GM23248 (cell line): ENCODE measurements at regions not wholly inside any gene's neighbourhood (a gene's known extent, or its start where the extent isn't known, plus 50 kb on each side); places are given as distances from the start of the nearest gene placed in this dataset.
A peak's percentile ranks its signal among the peaks of the same experiment; 100 is the strongest.

Source experiments
- DNase-seq: peaks from one replicate; pipeline ENCODE4 v3.0.0-alpha.2; 2015
- H2AFZ ChIP-seq: fragments of 200-600 bp; sonication (generic); 2 replicates; pipeline ENCODE4 v1.6.1; 2016; ENCODE audit warnings: antibody characterized with exemption
- H3F3A ChIP-seq: fragments of 200-600 bp; sonication (generic); 2 replicates; pipeline ENCODE4 v1.6.1; 2016; ENCODE audit warnings: mild to moderate bottlenecking, antibody characterized with exemption, mixed run types; ENCODE audit not compliant: insufficient read depth
- H3K27ac ChIP-seq: fragments of 200-600 bp; sonication (generic); 2 replicates; pipeline ENCODE4 v1.5.1; 2016; ENCODE audit warnings: mild to moderate bottlenecking
- H3K27me3 ChIP-seq: fragments of 200-600 bp; sonication (generic); replicated peaks from 2 replicates; pipeline ENCODE4 v1.6.1; 2016; ENCODE audit warnings: mild to moderate bottlenecking; ENCODE audit not compliant: insufficient read depth
- H3K36me3 ChIP-seq: fragments of 200-600 bp; sonication (generic); 2 replicates; pipeline ENCODE4 v1.6.1; 2016; ENCODE audit warnings: low read depth, mild to moderate bottlenecking
- H3K4me1 ChIP-seq: fragments of 200-600 bp; sonication (generic); 2 replicates; pipeline ENCODE4 v1.6.1; 2016; ENCODE audit warnings: mild to moderate bottlenecking; ENCODE audit not compliant: insufficient read depth
- H3K4me2 ChIP-seq: fragments of 200-600 bp; sonication (generic); one replicate; pipeline ENCODE4 v1.6.1; 2016; ENCODE audit warnings: mild to moderate bottlenecking; ENCODE audit not compliant: unreplicated experiment
- H3K4me3 ChIP-seq: fragments of 200-600 bp; sonication (generic); 2 replicates; pipeline ENCODE4 v1.5.1; 2016; ENCODE audit warnings: mild to moderate bottlenecking
- H3K79me2 ChIP-seq: fragments of 200-600 bp; sonication (generic); 2 replicates; pipeline ENCODE4 v1.6.1; 2016; ENCODE audit warnings: mild to moderate bottlenecking; ENCODE audit not compliant: insufficient read depth
- H3K9ac ChIP-seq: fragments of 200-600 bp; sonication (generic); 2 replicates; pipeline ENCODE4 v1.6.1; 2016; ENCODE audit warnings: mild to moderate bottlenecking
- H3K9me2 ChIP-seq: fragments of 200-600 bp; sonication (generic); 2 replicates; pipeline ENCODE4 v1.6.1; 2016; ENCODE audit warnings: mixed run types, mild to moderate bottlenecking, moderate library complexity; ENCODE audit not compliant: insufficient read depth
- H3K9me3 ChIP-seq: fragments of 200-600 bp; sonication (generic); one replicate; pipeline ENCODE4 v1.6.1; 2017; ENCODE audit warnings: low read depth
- H4K20me1 ChIP-seq: fragments of 200-600 bp; sonication (generic); 2 replicates; pipeline ENCODE4 v1.6.0; 2016; ENCODE audit not compliant: insufficient read depth
- EZH2 ChIP-seq: fragments of 200-600 bp; sonication (generic); IDR thresholded peaks from 2 replicates; pipeline ENCODE4 v1.6.1; 2018; ENCODE audit warnings: antibody characterized with exemption, mild to moderate bottlenecking; ENCODE audit not compliant: insufficient read depth, poor library complexity, severe bottlenecking
- EZH2phosphoT487 ChIP-seq: fragments of 200-600 bp; sonication (generic); IDR thresholded peaks from 2 replicates; pipeline ENCODE4 v1.6.1; 2018; ENCODE audit warnings: antibody characterized with exemption, moderate library complexity, mild to moderate bottlenecking, low read depth; ENCODE audit not compliant: insufficient read depth
- WGBS, 2 experiments: methylation state at CpG; one replicate each; pipeline ENCODE4 v1.1.6; 2015 to 2017; ENCODE audit warnings: low lambda C conversion rate in 2 of 2, low coverage in 1 of 2; ENCODE audit errors: missing lambda C conversion rate in 2 of 2; 5-methylcytosine and 5-hydroxymethylcytosine counted together
- in situ Hi-C: fragments of 300-500 bp; cut with MboI; formaldehyde crosslinking; loops from 2 replicates; pipeline ENCODE4 v1.15.0; 2020

GRCh38 chr4:80145739-80146138 lies 51.6 kb upstream of the PRDM8 start:
- H3K79me2 ChIP-seq: no peaks in the 10 kb centered on the region
- no peak overlapping the region for H3K4me2 ChIP-seq
- H3K9me3 ChIP-seq: no peaks in the 10 kb centered on the region
- no peaks in the 10 kb centered on the region; the same call in 1 of the 2 replicates for H3F3A ChIP-seq
- 85 to 100% methylated on average over 1 of the region's 1 CpG for WGBS, 2 experiments
- no peaks in the 10 kb centered on the region for H4K20me1 ChIP-seq
- no peak overlapping the region for H3K9ac ChIP-seq
- no peaks in the 10 kb centered on the region for H3K27me3 ChIP-seq
- no peak overlapping the region for H3K27ac ChIP-seq
- H2AFZ ChIP-seq: no peak overlapping the region
- H3K4me3 ChIP-seq: no peak overlapping the region
- in situ Hi-C loops: no loop called here
- no peak for TF ChIP-seq EZH2phosphoT487
- no peak for TF ChIP-seq EZH2
- no peak for DNase-seq
- H3K36me3 ChIP-seq: no peaks in the 10 kb centered on the region
- H3K4me1 ChIP-seq: peaks cover 8% of the 10 kb centered on the region; the same call in 1 of the 2 replicates
- H3K9me2 ChIP-seq: no peaks in the 10 kb centered on the region

- H3K27ac ChIP-seq: no peak overlapping the region
These were observed 52.4 kb upstream of the PRDM8 start for GRCh38 chr4:80144676-80145470.

GRCh38 chr4:80143307-80143679 lies 54.0 kb upstream of the PRDM8 start:
- no peaks in the 10 kb centered on the region for H4K20me1 ChIP-seq
- TF ChIP-seq EZH2phosphoT487: no peak
- no peak for TF ChIP-seq EZH2

More at GRCh38 chr4:80144676-80145470, 52.4 kb upstream of the PRDM8 start:
- H4K20me1 ChIP-seq: no peaks in the 10 kb centered on the region
- no peaks in the 10 kb centered on the region for H3K27me3 ChIP-seq
- H3K4me2 ChIP-seq: no peak overlapping the region
- H3K79me2 ChIP-seq: no peaks in the 10 kb centered on the region
- no peaks in the 10 kb centered on the region for H3K36me3 ChIP-seq
- DNase-seq: no peak
- in situ Hi-C loops: no loop called here
- no peaks in the 10 kb centered on the region; the same call in 1 of the 2 replicates for H3F3A ChIP-seq
- no peak overlapping the region for H3K9ac ChIP-seq
- no peak overlapping the region for H2AFZ ChIP-seq
- H3K9me2 ChIP-seq: no peaks in the 10 kb centered on the region
- TF ChIP-seq EZH2phosphoT487 (no peak), EZH2 (no peak)
- no peak overlapping the region for H3K4me3 ChIP-seq
- peaks cover 8% of the 10 kb centered on the region; the same call in 1 of the 2 replicates for H3K4me1 ChIP-seq
- H3K9me3 ChIP-seq: no peaks in the 10 kb centered on the region

GRCh38 chr4:80142394-80143306 lies 54.7 kb upstream of the PRDM8 start:
- 76% methylated on average over 4 of the region's 4 CpGs for WGBS, 2 experiments
- Histone ChIP-seq H3K27ac (no peak overlapping the region), H2AFZ (0 out of 2 replicates have a peak overlapping the region, but pooled peaks have one; percentile 30), H3K79me2 (no peaks in the 10 kb centered on the region), H3K36me3 (no peaks in the 10 kb centered on the region), H3K4me2 (no peak overlapping the region), H3K9me2 (no peaks in the 10 kb centered on the region), H3K9me3 (no peaks in the 10 kb centered on the region), H3K27me3 (no peaks in the 10 kb centered on the region), H3K4me3 (no peak overlapping the region), H3K4me1 (peaks cover 18% of the 10 kb centered on the region), H4K20me1 (no peaks in the 10 kb centered on the region), H3K9ac (no peak overlapping the region), H3F3A (peaks cover 18% of the 10 kb centered on the region; the same call in 1 of the 2 replicates)
- peak; percentile 42 for DNase-seq
- TF ChIP-seq EZH2 (no peak), EZH2phosphoT487 (no peak)
- in situ Hi-C loops: no loop called here

More at GRCh38 chr4:80143307-80143679, 54.0 kb upstream of the PRDM8 start:
- Histone ChIP-seq H3K9me2 (no peaks in the 10 kb centered on the region), H3K27me3 (no peaks in the 10 kb centered on the region), H3K4me1 (peaks cover 12% of the 10 kb centered on the region), H3K36me3 (no peaks in the 10 kb centered on the region), H3K4me3 (no peak overlapping the region), H3F3A (peaks cover 11% of the 10 kb centered on the region; the same call in 1 of the 2 replicates), H3K9me3 (no peaks in the 10 kb centered on the region), H3K4me2 (no peak overlapping the region), H3K79me2 (no peaks in the 10 kb centered on the region), H3K9ac (no peak overlapping the region), H3K27ac (no peak overlapping the region), H2AFZ (no peak overlapping the region)
- WGBS, 2 experiments: 96 to 97% methylated on average over 1 of the region's 1 CpG
- in situ Hi-C loops: no loop called here
- no peak for DNase-seq
